Duodenal mucosa (tissue), 2 donors: ENCODE measurements at regions not wholly inside any gene's neighbourhood (a gene's known extent, or its start where the extent isn't known, plus 50 kb on each side); places are given as distances from the start of the nearest gene placed in this dataset.
"Not testable (repeated sequence)": the region's sequence is repeated elsewhere in the genome, so short reads cannot be mapped to it uniquely, and the experiment has no call there.

Source experiments
- H3K27ac ChIP-seq: one replicate; pipeline ENCODE4 v1.7.0; 2013; ENCODE audit warnings: low read depth, low read length
- H3K27me3 ChIP-seq, 2 donors: one replicate each; pipeline ENCODE4 v1.7.0; 2013; ENCODE audit warnings: low read length in 2 of 2, control low read depth in 1 of 2; ENCODE audit not compliant: insufficient read depth in 2 of 2, control insufficient read depth in 1 of 2
- H3K36me3 ChIP-seq, 2 donors: one replicate each; pipeline ENCODE4 v1.7.0; 2013; ENCODE audit warnings: low read length in 2 of 2, control low read depth in 1 of 2; ENCODE audit not compliant: insufficient read depth in 2 of 2, control insufficient read depth in 1 of 2
- H3K4me1 ChIP-seq, 2 donors: one replicate each; pipeline ENCODE4 v1.7.0; 2013; ENCODE audit warnings: low read length in 2 of 2, control low read depth in 1 of 2; ENCODE audit not compliant: insufficient read depth in 2 of 2, control insufficient read depth in 1 of 2
- H3K4me3 ChIP-seq, 2 donors: one replicate each; pipeline ENCODE4 v1.7.0; 2013; ENCODE audit warnings: low read length in 2 of 2, low read depth in 1 of 2
- H3K9ac ChIP-seq, 2 donors: one replicate each; pipeline ENCODE4 v1.7.0; 2013; ENCODE audit warnings: low read length in 2 of 2, low read depth in 1 of 2
- H3K9me3 ChIP-seq, 2 donors: one replicate each; pipeline ENCODE4 v1.7.0; 2013; ENCODE audit warnings: low read length in 2 of 2, control low read depth in 1 of 2; ENCODE audit not compliant: control insufficient read depth in 1 of 2

- Histone ChIP-seq H3K4me3 (no peak overlapping the region), H3K27me3 (no peaks in the 10 kb centered on the region), H3K9ac (no peak overlapping the region), H3K27ac (no peak overlapping the region), H3K9me3 (no peaks in the 10 kb centered on the region), H3K4me1 (no peaks in the 10 kb centered on the region), H3K36me3 (no peaks in the 10 kb centered on the region)
Measured at GRCh38 chr4:188363196-188363595, 224.0 kb downstream of the TRIML1 start.

GRCh38 chr4:188370777-188371176 lies 231.5 kb downstream of the TRIML1 start:
- no peaks in the 10 kb centered on the region for H3K27me3 ChIP-seq
- H3K9me3 ChIP-seq = no peaks in the 10 kb centered on the region
- no peak overlapping the region for H3K4me3 ChIP-seq
- no peak overlapping the region for H3K9ac ChIP-seq
- H3K27ac ChIP-seq = no peak overlapping the region
- no peaks in the 10 kb centered on the region for H3K4me1 ChIP-seq
- no peaks in the 10 kb centered on the region for H3K36me3 ChIP-seq

- no peaks in the 10 kb centered on the region for H3K36me3 ChIP-seq
- H3K4me3 ChIP-seq = no peak overlapping the region
- no peak overlapping the region for H3K27ac ChIP-seq
- H3K27me3 ChIP-seq = no peaks in the 10 kb centered on the region
- H3K9ac ChIP-seq = no peak overlapping the region
- no peaks in the 10 kb centered on the region for H3K9me3 ChIP-seq
- no peaks in the 10 kb centered on the region for H3K4me1 ChIP-seq
Measured at GRCh38 chr4:188372058-188372457, 232.8 kb downstream of the TRIML1 start.

GRCh38 chr4:188372829-188373228 lies 233.6 kb downstream of the TRIML1 start:
- H3K4me3 ChIP-seq = no peak overlapping the region
- no peaks in the 10 kb centered on the region for H3K9me3 ChIP-seq
- H3K27ac ChIP-seq = no peak overlapping the region
- H3K4me1 ChIP-seq = no peaks in the 10 kb centered on the region
- no peak overlapping the region for H3K9ac ChIP-seq
- H3K36me3 ChIP-seq = no peaks in the 10 kb centered on the region
- H3K27me3 ChIP-seq = no peaks in the 10 kb centered on the region

- H3K4me3 ChIP-seq = no peak overlapping the region
- H3K27me3 ChIP-seq = no peaks in the 10 kb centered on the region
- no peaks in the 10 kb centered on the region for H3K9me3 ChIP-seq
- no peak overlapping the region for H3K9ac ChIP-seq
- no peaks in the 10 kb centered on the region for H3K36me3 ChIP-seq
- H3K4me1 ChIP-seq = no peaks in the 10 kb centered on the region
- H3K27ac ChIP-seq = no peak overlapping the region
Measured at GRCh38 chr4:188374871-188375270, 235.6 kb downstream of the TRIML1 start.

- Histone ChIP-seq H3K36me3 (no peaks in the 10 kb centered on the region), H3K27me3 (no peaks in the 10 kb centered on the region), H3K4me3 (no peak overlapping the region), H3K9me3 (no peaks in the 10 kb centered on the region), H3K4me1 (no peaks in the 10 kb centered on the region), H3K9ac (no peak overlapping the region), H3K27ac (no peak overlapping the region)
Measured at GRCh38 chr4:188377816-188378215, 238.6 kb downstream of the TRIML1 start.

GRCh38 chr4:188383180-188383579 lies 243.9 kb downstream of the TRIML1 start:
- no peaks in the 10 kb centered on the region for H3K36me3 ChIP-seq
- peaks cover 0 to 3% of the 10 kb centered on the region in 2 donors for H3K9me3 ChIP-seq
- no peak overlapping the region for H3K4me3 ChIP-seq
- no peaks in the 10 kb centered on the region for H3K27me3 ChIP-seq
- H3K27ac ChIP-seq = no peak overlapping the region
- H3K9ac ChIP-seq = no peak overlapping the region
- H3K4me1 ChIP-seq = no peaks in the 10 kb centered on the region

- Histone ChIP-seq H3K9me3 (peaks cover 0 to 8% of the 10 kb centered on the region in 2 donors), H3K36me3 (no peaks in the 10 kb centered on the region), H3K27me3 (no peaks in the 10 kb centered on the region), H3K9ac (no peak overlapping the region), H3K4me3 (no peak overlapping the region), H3K27ac (no peak overlapping the region), H3K4me1 (no peaks in the 10 kb centered on the region)
Measured at GRCh38 chr4:188387179-188387791, 248.0 kb downstream of the TRIML1 start.

GRCh38 chr4:188391349-188391748 lies 252.1 kb downstream of the TRIML1 start:
- not testable (repeated sequence) for H3K9me3 ChIP-seq, H3K27ac ChIP-seq, H3K4me3 ChIP-seq, H3K27me3 ChIP-seq, H3K4me1 ChIP-seq, H3K36me3 ChIP-seq, H3K9ac ChIP-seq

- Histone ChIP-seq H3K36me3 (no peaks in the 10 kb centered on the region), H3K9ac (no peak overlapping the region), H3K4me3 (no peak overlapping the region), H3K27me3 (no peaks in the 10 kb centered on the region), H3K9me3 (no peaks in the 10 kb centered on the region), H3K27ac (no peak overlapping the region), H3K4me1 (no peaks in the 10 kb centered on the region)
Measured at GRCh38 chr4:188396037-188396436, 256.8 kb downstream of the TRIML1 start.

- no peak overlapping the region for H3K9ac ChIP-seq
- no peaks in the 10 kb centered on the region for H3K36me3 ChIP-seq
- H3K4me1 ChIP-seq = no peaks in the 10 kb centered on the region
- H3K4me3 ChIP-seq = no peak overlapping the region
- no peaks in the 10 kb centered on the region for H3K9me3 ChIP-seq
- no peak overlapping the region for H3K27ac ChIP-seq
- H3K27me3 ChIP-seq = no peaks in the 10 kb centered on the region
Measured at GRCh38 chr4:188399834-188400233, 260.6 kb downstream of the TRIML1 start.
